GM19324 (cell line): ENCODE measurements at regions not wholly inside any gene's neighbourhood (a gene's known extent, or its start where the extent isn't known, plus 50 kb on each side); places are given as distances from the start of the nearest gene placed in this dataset.
A peak's percentile ranks its signal among the peaks of the same experiment; 100 is the strongest.
"Not testable (repeated sequence)": the region's sequence is repeated elsewhere in the genome, so short reads cannot be mapped to it uniquely, and the experiment has no call there.

Experiments
- ATAC-seq: cut with Tn5 transposase; IDR thresholded peaks from one replicate; pipeline ENCODE4 v1.9.1; 2021; ENCODE audit warnings: mild to moderate bottlenecking, moderate library complexity; ENCODE audit not compliant: unreplicated experiment, low FRiP score

GRCh38 chr3:107909583-107909982, 181.2 kb downstream of the CD47 start:
- ATAC-seq = not testable (repeated sequence)

GRCh38 chr3:107907996-107908395, 182.8 kb downstream of the CD47 start:
- no peak for ATAC-seq

GRCh38 chr3:107904536-107905066, 186.2 kb downstream of the CD47 start:
- ATAC-seq = no peak

DNA sequence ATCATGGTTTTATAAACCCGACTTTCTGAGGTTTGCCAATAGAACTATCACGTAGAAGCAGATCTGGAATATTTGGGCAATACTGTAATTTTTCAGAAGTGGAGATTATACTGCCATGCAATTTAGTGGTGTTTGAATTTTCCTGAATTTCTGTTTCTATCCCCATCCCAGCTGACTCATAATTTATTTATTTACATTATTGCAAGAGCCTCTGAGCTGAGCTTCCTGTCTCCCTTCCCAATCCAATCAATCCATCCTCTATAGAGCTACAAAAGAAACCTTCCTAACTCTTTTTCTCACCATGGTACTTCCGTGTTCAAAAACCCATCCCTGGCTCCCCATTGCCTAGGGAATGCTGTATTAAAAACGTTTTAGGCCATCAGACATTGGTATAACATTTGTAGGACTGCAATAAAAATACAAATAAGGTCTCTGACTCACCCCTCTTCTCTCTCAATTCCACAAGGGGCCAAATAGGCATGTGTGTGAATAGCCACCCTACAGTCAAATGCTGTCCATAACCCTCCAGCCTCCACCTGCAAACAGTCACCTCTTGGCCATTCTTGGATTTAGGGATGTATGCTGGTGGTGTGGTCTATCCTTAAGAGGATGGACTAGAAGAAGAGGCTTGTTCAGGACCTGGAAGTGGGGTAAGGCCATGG, 190.7 kb downstream of the CD47 start:
- no peak for ATAC-seq

DNA sequence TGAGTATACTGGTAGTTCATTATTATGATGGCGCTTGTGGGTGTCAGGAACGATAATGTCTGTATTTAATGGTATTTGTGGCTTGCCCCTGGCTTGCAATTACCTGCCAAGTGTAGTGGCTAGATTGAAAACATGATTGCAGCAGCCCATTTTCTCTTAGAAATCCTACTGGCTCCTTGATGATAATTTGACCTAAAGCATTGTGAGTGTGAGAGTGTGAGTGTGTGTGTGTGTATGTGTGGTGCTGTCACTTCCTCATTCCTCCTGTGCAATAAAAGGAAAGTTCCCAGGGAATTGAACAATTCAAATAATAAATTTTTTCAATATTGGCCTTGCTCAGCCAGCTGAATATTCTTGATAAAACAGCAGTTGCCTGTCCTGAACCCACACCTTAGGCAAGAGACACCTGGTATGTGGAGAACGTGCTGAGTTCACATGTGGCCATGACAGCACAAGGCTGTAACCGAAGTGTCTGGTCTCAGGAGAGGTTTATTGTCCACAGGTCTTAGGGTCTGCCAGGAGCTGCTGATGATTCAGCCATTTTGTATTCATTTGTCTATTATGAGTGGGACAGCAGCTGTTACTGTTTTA, 193.3 kb downstream of the CD47 start:
- ATAC-seq = no peak

- no peak for ATAC-seq
These were observed 195.8 kb downstream of the CD47 start for GRCh38 chr3:107894998-107895397.

GRCh38 chr3:107892955-107893624, 197.7 kb downstream of the CD47 start:
- no peak for ATAC-seq

GRCh38 chr3:107884719-107885460, 205.9 kb downstream of the CD47 start:
- no peak for ATAC-seq

DNA sequence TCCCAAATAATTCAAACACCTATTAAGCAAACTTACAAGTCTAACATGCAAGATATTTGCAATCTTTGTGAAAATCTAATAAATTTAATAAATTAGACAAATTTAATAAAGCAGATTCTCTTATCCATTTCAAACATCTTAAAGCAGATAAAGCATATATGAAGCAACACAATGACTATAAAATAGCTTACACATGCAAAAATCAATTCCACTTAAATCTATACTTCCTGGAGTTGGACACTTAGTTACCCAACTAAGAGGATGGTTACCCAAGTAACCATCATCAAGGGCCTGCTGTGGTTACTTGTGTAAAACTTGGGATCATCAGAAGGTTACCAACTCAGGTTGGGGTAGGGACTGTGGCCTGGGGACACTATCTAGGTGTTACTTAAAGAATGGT, 206.8 kb downstream of the CD47 start:
- ATAC-seq = no peak

DNA sequence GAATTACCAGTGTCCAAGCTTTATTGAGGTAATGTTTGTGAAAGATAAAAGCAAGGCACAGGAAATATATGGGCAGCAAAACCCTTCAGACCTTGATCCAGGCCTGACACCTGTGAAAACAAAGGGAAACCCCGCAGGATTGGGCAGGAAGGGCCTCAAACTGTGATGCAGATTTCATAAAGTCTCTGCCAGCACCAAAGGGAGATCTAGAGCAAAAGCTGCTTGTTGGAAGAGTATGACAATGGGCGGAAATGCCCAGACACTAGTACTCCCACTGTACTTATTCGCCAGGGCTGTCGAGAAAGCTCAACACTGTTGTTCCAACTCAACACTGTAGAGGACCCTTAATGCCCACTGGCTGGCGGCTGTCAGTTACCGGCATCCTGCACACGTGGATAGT, 207.9 kb downstream of the CD47 start:
- no peak for ATAC-seq

- no peak for ATAC-seq
These were observed 208.6 kb downstream of the CD47 start for GRCh38 chr3:107882261-107882660.

GRCh38 chr3:107881509-107881908, 209.3 kb downstream of the CD47 start:
- no peak for ATAC-seq

DNA sequence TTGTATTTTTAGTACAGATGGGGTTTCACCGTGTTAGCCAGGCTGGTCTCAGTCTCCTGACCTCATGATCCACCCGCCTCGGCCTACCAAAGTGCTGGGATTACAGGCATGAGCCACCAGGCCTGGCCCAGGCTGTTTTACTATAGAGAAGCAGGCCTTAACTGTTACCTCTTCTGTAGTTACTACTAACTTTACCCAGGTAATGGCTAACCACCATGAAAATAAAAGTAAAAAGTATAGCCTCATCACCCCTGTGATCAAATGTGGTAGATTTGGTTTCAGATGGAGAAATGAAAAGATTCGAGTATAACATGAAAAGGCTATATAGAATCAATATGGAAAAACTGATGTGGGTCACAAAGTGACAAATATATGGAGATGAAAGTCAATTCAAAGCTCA, 210.1 kb downstream of the CD47 start:
- no peak for ATAC-seq

DNA sequence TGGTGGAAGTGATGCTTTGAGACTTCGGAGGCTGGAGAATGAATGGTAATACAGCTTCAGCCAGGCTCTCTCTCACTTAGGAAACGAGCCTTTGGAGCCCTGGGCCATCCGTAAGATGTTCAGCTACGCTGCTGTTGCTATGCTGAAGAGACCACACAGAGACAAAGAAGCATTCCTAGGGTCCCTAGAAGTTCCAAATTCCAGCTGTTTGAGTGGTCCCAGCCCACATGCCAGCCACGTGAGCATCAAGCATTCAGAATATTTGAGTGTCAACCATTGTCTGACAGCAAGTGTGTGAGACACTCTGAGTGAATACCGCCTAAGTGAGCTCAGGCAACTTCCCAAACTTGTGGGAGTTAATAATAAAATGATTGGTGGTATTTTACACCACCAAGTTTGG, 212.9 kb downstream of the CD47 start:
- no peak for ATAC-seq

GRCh38 chr3:107870943-107871638, 219.7 kb downstream of the CD47 start:
- no peak for ATAC-seq

GRCh38 chr3:107870096-107870495, 220.7 kb downstream of the CD47 start:
- no peak for ATAC-seq

- no peak for ATAC-seq
These were observed 222.4 kb downstream of the CD47 start for GRCh38 chr3:107868449-107868848.

GRCh38 chr3:107861904-107862303, 228.9 kb downstream of the CD47 start:
- peak; percentile 65 for ATAC-seq

- ATAC-seq = no peak
These were observed 229.4 kb downstream of the CD47 start for GRCh38 chr3:107861422-107861821.
